A549 (cell line): ENCODE measurements at regions not wholly inside any gene's neighbourhood (a gene's known extent, or its start where the extent isn't known, plus 50 kb on each side); places are given as distances from the start of the nearest gene placed in this dataset.
"Not testable (repeated sequence)": the region's sequence is repeated elsewhere in the genome, so short reads cannot be mapped to it uniquely, and the experiment has no call there.

Experiments used
- ATAC-seq, 2 experiments: fragments of 200-7000 bp in 1 of 2; fragments of >200 bp in 1 of 2; cut with Nextera tagmentation in 1 of 2; cut with Tn5 transposase in 1 of 2; 3 replicates each; pipeline versions ENCODE4 v1.8.0 to v1.9.1; 2018 to 2020; ENCODE audit warnings: mild to moderate bottlenecking in 1 of 2, moderate library complexity in 1 of 2
- CTCF ChIA-PET: fragments of 300-600 bp; sonication (Branson Sonifier 250); formaldehyde crosslinking; extraction: SDS; loops from one replicate; lab custom pipeline; 2021; ENCODE audit warnings: antibody characterized with exemption, inconsistent platforms; lab: Yijun Ruan, JAX
- POLR2A ChIA-PET: fragments of 350-600 bp; formaldehyde crosslinking; extraction: SDS; loops from one replicate; lab custom pipeline; 2021; ENCODE audit warnings: antibody characterized with exemption, inconsistent platforms; lab: Yijun Ruan, JAX
- DNase-seq, 2 experiments: peaks; one replicate each; pipeline versions ENCODE4 v3.0.0 to v3.0.0-alpha.2; 2011 to 2016; ENCODE audit warnings: low read depth in 1 of 2, low spot score in 1 of 2
- FAIRE-seq: peaks from 2 replicates; lab custom pipeline; 2011; peaks lifted over from hg19 to GRCh38; lab: Jason Lieb, UNC
- H3K27ac ChIP-seq, 2 experiments: fragments of >200 bp; sonication (Bioruptor Twin); formaldehyde crosslinking; 3 replicates each; pipeline ENCODE4 v1.5.1; 2016 to 2017
- H3K4me1 ChIP-seq: fragments of >200 bp; sonication (Bioruptor Twin); formaldehyde crosslinking; 3 replicates; pipeline ENCODE4 v1.6.1; 2016
- H3K4me2 ChIP-seq: fragments of >200 bp; sonication (Bioruptor Twin); formaldehyde crosslinking; 3 replicates; pipeline ENCODE4 v1.6.1; 2016
- H3K4me3 ChIP-seq: fragments of >200 bp; sonication (Bioruptor Twin); formaldehyde crosslinking; 3 replicates; pipeline ENCODE4 v1.5.1; 2016
- H3K9me3 ChIP-seq: fragments of >200 bp; sonication (Bioruptor Twin); formaldehyde crosslinking; 3 replicates; pipeline ENCODE4 v1.6.1; 2016
- CBX2 ChIP-seq: fragments of 200-600 bp; sonication (generic); IDR thresholded peaks from 2 replicates; pipeline ENCODE4 v1.6.1; 2016; ENCODE audit warnings: low read depth, mild to moderate bottlenecking, borderline replicate concordance
- CEBPB ChIP-seq, 2 experiments: fragments of >200 bp in 1 of 2; sonication (Bioruptor Twin) in 1 of 2; formaldehyde crosslinking in 1 of 2; IDR thresholded peaks; 2 replicates each; pipeline ENCODE4 v1.6.1; 2012 to 2016
- CHD4 ChIP-seq: fragments of 200-600 bp; sonication (generic); IDR thresholded peaks from 2 replicates; pipeline ENCODE4 v1.6.1; 2016; ENCODE audit warnings: antibody characterized with exemption, mild to moderate bottlenecking, borderline replicate concordance
- CTCF ChIP-seq: fragments of >200 bp; sonication (Bioruptor Twin); formaldehyde crosslinking; IDR thresholded peaks from 3 replicates; pipeline ENCODE4 v1.5.1; 2016
- EHF ChIP-seq: fragments of 250-450 bp; sonication (Bioruptor Pico); IDR thresholded peaks from 2 replicates; pipeline ENCODE4 v1.5.0; 2020; ENCODE audit warnings: mild to moderate bottlenecking
- ELK1 ChIP-seq: fragments of 150-350 bp; IDR thresholded peaks from 2 replicates; pipeline ENCODE4 v1.6.1; 2014; ENCODE audit warnings: low read depth, mild to moderate bottlenecking, low read length
- EP300 ChIP-seq, 2 experiments: fragments of >200 bp; sonication (Bioruptor Twin); formaldehyde crosslinking; IDR thresholded peaks; 2 replicates in 1 of 2; 3 replicates in 1 of 2; pipeline ENCODE4 v1.6.1; 2016 to 2017
- FOSB ChIP-seq: fragments of 250-450 bp; sonication (Bioruptor Pico); IDR thresholded peaks from 2 replicates; pipeline ENCODE4 v1.5.0; 2020; ENCODE audit warnings: mild to moderate bottlenecking, moderate library complexity
- HOXB13 ChIP-seq: fragments of 250-450 bp; sonication (Bioruptor Pico); IDR thresholded peaks from 2 replicates; pipeline ENCODE4 v1.5.0; 2020; ENCODE audit warnings: low read depth, mild to moderate bottlenecking, moderate library complexity
- HOXB5 ChIP-seq: fragments of 250-450 bp; sonication (Bioruptor Pico); IDR thresholded peaks from 2 replicates; pipeline ENCODE4 v1.5.0; 2020; ENCODE audit warnings: mild to moderate bottlenecking, moderate library complexity
- KDM1A ChIP-seq: fragments of 200-600 bp; sonication (generic); IDR thresholded peaks from 2 replicates; pipeline ENCODE4 v1.6.1; 2016; ENCODE audit warnings: low read depth, mild to moderate bottlenecking
- MAFK ChIP-seq: fragments of 450-650 bp; IDR thresholded peaks from 2 replicates; pipeline ENCODE4 v1.6.1; 2014; ENCODE audit not compliant: partially characterized antibody
- MAX ChIP-seq: IDR thresholded peaks from 2 replicates; pipeline ENCODE4 v1.6.1; 2012
- PBX3 ChIP-seq: IDR thresholded peaks from 2 replicates; pipeline ENCODE4 v1.6.1; 2012
- PHF8 ChIP-seq: fragments of 200-600 bp; sonication (generic); IDR thresholded peaks from 2 replicates; pipeline ENCODE4 v1.6.1; 2016; ENCODE audit warnings: low read depth, mild to moderate bottlenecking, antibody characterized with exemption, moderate library complexity, borderline replicate concordance
- POLR2A ChIP-seq: IDR thresholded peaks from 2 replicates; pipeline ENCODE4 v1.6.1; 2012; ENCODE audit warnings: mild to moderate bottlenecking, low read length
- POLR2AphosphoS2 ChIP-seq: conservative IDR thresholded peaks from 2 replicates; pipeline ENCODE4 v1.6.1; 2012; ENCODE audit warnings: low read length, improper control_type of control experiment, inconsistent platforms
- RCOR1 ChIP-seq: fragments of 150-350 bp; IDR thresholded peaks from 2 replicates; pipeline ENCODE4 v1.6.1; 2014; ENCODE audit warnings: antibody characterized with exemption, low read length, low read depth
- RFX5 ChIP-seq: fragments of 450-650 bp; IDR thresholded peaks from 2 replicates; pipeline ENCODE4 v1.7.1; 2014; ENCODE audit warnings: antibody characterized with exemption, mild to moderate bottlenecking, moderate library complexity
- SMC3 ChIP-seq: fragments of >200 bp; sonication (Bioruptor Twin); formaldehyde crosslinking; IDR thresholded peaks from 3 replicates; pipeline ENCODE4 v1.6.1; 2018; ENCODE audit warnings: inconsistent platforms
- TFCP2L1 ChIP-seq: fragments of 250-450 bp; sonication (Bioruptor Pico); IDR thresholded peaks from 2 replicates; pipeline ENCODE4 v1.5.0; 2021; ENCODE audit warnings: mild to moderate bottlenecking
- USF2 ChIP-seq: fragments of 450-650 bp; IDR thresholded peaks from 2 replicates; pipeline ENCODE4 v1.6.1; 2014; ENCODE audit warnings: antibody characterized with exemption
- ZFP36 ChIP-seq: fragments of 450-650 bp; IDR thresholded peaks from 2 replicates; pipeline ENCODE4 v1.6.1; 2014; ENCODE audit warnings: borderline replicate concordance; ENCODE audit not compliant: partially characterized antibody
- WGBS: methylation state at CpG from one replicate; pipeline ENCODE4 v1.1.6; 2017; ENCODE audit errors: missing lambda C conversion rate; 5-methylcytosine and 5-hydroxymethylcytosine counted together

- Histone ChIP-seq H3K9me3 (no peaks in the 10 kb centered on the region), H3K4me3 (no peak overlapping the region)
- FAIRE-seq (no peak), ATAC-seq (no peak)
- TF ChIP-seq USF2: no peak
- TF ChIP-seq POLR2AphosphoS2: no peak
- TF ChIP-seq RCOR1: no peak
- no peak for TF ChIP-seq MAX
- TF ChIP-seq POLR2A: no peak
- TF ChIP-seq CHD4: no peak
- no peak for TF ChIP-seq HOXB13 (CRISPR knock-in tag)
- TF ChIP-seq KDM1A: no peak
- TF ChIP-seq EHF (CRISPR knock-in tag): no peak
- no peak for TF ChIP-seq ZFP36
- no peak for TF ChIP-seq HOXB5 (CRISPR knock-in tag)
- TF ChIP-seq EP300 (IDR thresholded peaks at IDR 0.05): no peak
- TF ChIP-seq, all 56 proteins: peak for 0
- no peak for DNase-seq
- no peak overlapping the region for H3K4me2 ChIP-seq
- 1% methylated on average over 2 of the region's 2 CpGs for WGBS
- ChIA-PET POLR2A (no interaction called here), CTCF (no interaction called here)
- H3K27ac ChIP-seq: no peak overlapping the region
- no peaks in the 10 kb centered on the region for H3K4me1 ChIP-seq
Observed at GRCh38 chr11:42992594-42992993, 319.2 kb upstream of the API5 start.

GRCh38 chr11:42996421-42997307 lies 315.1 kb upstream of the API5 start:
- TF ChIP-seq TFCP2L1 (no peak), ELK1 (no peak), CEBPB (IDR thresholded peaks at IDR 0.05) (no peak), RFX5 (no peak), CTCF (no peak), SMC3 (no peak), PBX3 (no peak), MAFK (no peak), FOSB (CRISPR knock-in tag) (no peak), CBX2 (no peak), PHF8 (no peak)
- Histone ChIP-seq H3K4me2 (no peak overlapping the region), H3K4me1 (no peaks in the 10 kb centered on the region), H3K9me3 (no peaks in the 10 kb centered on the region), H3K27ac (no peak overlapping the region), H3K4me3 (no peak overlapping the region)
- ChIA-PET CTCF (interaction anchor here (1.1 kb wide), 1 partner anchor 28 kb away, joined by 3 read pairs; no protein-coding TSS in a partner anchor), POLR2A (no interaction called here)
- no peak for FAIRE-seq
- 9% methylated on average over 9 of the region's 9 CpGs for WGBS
- no peak for ATAC-seq
- DNase-seq: no peak

- POLR2A ChIA-PET, DNase-seq, CTCF ChIA-PET, H3K4me3 ChIP-seq, H3K4me1 ChIP-seq, H3K27ac ChIP-seq, H3K4me2 ChIP-seq, ATAC-seq, FAIRE-seq, H3K9me3 ChIP-seq: not testable (repeated sequence)
- WGBS: 20% methylated on average over 4 of the region's 10 CpGs
Observed at GRCh38 chr11:43004879-43005278, 306.9 kb upstream of the API5 start.
